ENCODE measurements at regions not wholly inside any gene's neighbourhood (a gene's known extent, or its start where the extent isn't known, plus 50 kb on each side); places are given as distances from the start of the nearest gene placed in this dataset.
"Not testable (repeated sequence)": the region's sequence is repeated elsewhere in the genome, so short reads cannot be mapped to it uniquely, and the experiment has no call there.

GRCh38 chr6:61217714-61218113 lies 1068.3 kb downstream of the KHDRBS2 start:
- 0 to 86% (median 47%) methylated on average over 1 to 2 of the region's 2 CpGs for WGBS, 10 experiments
- Histone ChIP-seq H3K27ac (no peak overlapping the region), H3K4me1 (replicated peaks in 1 of 2) (no peaks in the 10 kb centered on the region), H3K4me3 (no peak overlapping the region)
- in situ Hi-C loops (cut with MboI; ENCODE audit: low pct_unique_long_range_greater_than_20kb in 2 of 9, low sequenced_read_pairs in 9 of 9, unreplicated experiment in 9 of 9), result no loop called here
- ATAC-seq (replicated peaks in 6 of 8), result no peak

- H3K27ac ChIP-seq, result no peak overlapping the region
- ATAC-seq (replicated peaks in 6 of 8), result no peak
- no peak overlapping the region for H3K4me3 ChIP-seq
- no peaks in the 10 kb centered on the region for H3K4me1 ChIP-seq (replicated peaks in 1 of 2)
- 0 to 20% (median 0%) methylated on average over 1 of the region's 1 CpG for whole genome bisulfite sequencing, 10 experiments
- in situ Hi-C loops (cut with MboI; ENCODE audit: low pct_unique_long_range_greater_than_20kb in 2 of 9, low sequenced_read_pairs in 9 of 9, unreplicated experiment in 9 of 9), result no loop called here
These were observed 1075.5 kb downstream of the KHDRBS2 start for GRCh38 chr6:61210549-61210948.

GRCh38 chr6:61203966-61204496 lies 1082.0 kb downstream of the KHDRBS2 start:
- no peak overlapping the region for H3K27ac ChIP-seq
- WGBS, 10 experiments, result 40 to 100% (median 83%) methylated on average over 1 of the region's 1 CpG; no CpG with 5 or more reads in 7 of the 10 experiments
- no peaks in the 10 kb centered on the region for H3K4me1 ChIP-seq (replicated peaks in 1 of 2)
- ATAC-seq (replicated peaks in 6 of 8), result no peak
- in situ Hi-C loops (cut with MboI; ENCODE audit: low pct_unique_long_range_greater_than_20kb in 2 of 9, low sequenced_read_pairs in 9 of 9, unreplicated experiment in 9 of 9), result no loop called here
- H3K4me3 ChIP-seq, result no peak overlapping the region

- in situ Hi-C loops (cut with MboI; ENCODE audit: low pct_unique_long_range_greater_than_20kb in 2 of 9, low sequenced_read_pairs in 9 of 9, unreplicated experiment in 9 of 9), result no loop called here
- no peak overlapping the region for H3K27ac ChIP-seq
- no peaks in the 10 kb centered on the region for H3K4me1 ChIP-seq (replicated peaks in 1 of 2)
- 0 to 92% (median 58%) methylated on average over 1 to 3 of the region's 4 CpGs; no CpG with 5 or more reads in 4 of the 10 experiments for WGBS, 10 experiments
- H3K4me3 ChIP-seq, result no peak overlapping the region
- ATAC-seq (replicated peaks in 6 of 8), result no peak
These were observed 1085.6 kb downstream of the KHDRBS2 start for GRCh38 chr6:61200444-61200843.

- no peak overlapping the region for H3K27ac ChIP-seq
- in situ Hi-C loops (cut with MboI; ENCODE audit: low pct_unique_long_range_greater_than_20kb in 2 of 9, low sequenced_read_pairs in 9 of 9, unreplicated experiment in 9 of 9), result no loop called here
- no peaks in the 10 kb centered on the region for H3K4me1 ChIP-seq (replicated peaks in 1 of 2)
- 0 to 100% (median 40%) methylated on average over 1 to 2 of the region's 3 CpGs; no CpG with 5 or more reads in 4 of the 10 experiments for WGBS, 10 experiments
- no peak overlapping the region for H3K4me3 ChIP-seq
- ATAC-seq (replicated peaks in 6 of 8), result no peak
These were observed 1092.3 kb downstream of the KHDRBS2 start for GRCh38 chr6:61193771-61194170.

GRCh38 chr6:61192610-61193009 lies 1093.4 kb downstream of the KHDRBS2 start:
- Histone ChIP-seq H3K4me1 (replicated peaks in 1 of 2) (no peaks in the 10 kb centered on the region), H3K4me3 (no peak overlapping the region), H3K27ac (no peak overlapping the region)
- in situ Hi-C loops (cut with MboI; ENCODE audit: low pct_unique_long_range_greater_than_20kb in 2 of 9, low sequenced_read_pairs in 9 of 9, unreplicated experiment in 9 of 9), result no loop called here
- WGBS, 10 experiments, result 0% methylated on average over 1 of the region's 2 CpGs; no CpG with 5 or more reads in 7 of the 10 experiments
- ATAC-seq (replicated peaks in 6 of 8), result no peak

GRCh38 chr6:61168878-61169277 lies 1117.1 kb downstream of the KHDRBS2 start:
- in situ Hi-C loops (cut with MboI; ENCODE audit: low pct_unique_long_range_greater_than_20kb in 2 of 9, low sequenced_read_pairs in 9 of 9, unreplicated experiment in 9 of 9), result no loop called here

GRCh38 chr6:61149039-61149438 lies 1137.0 kb downstream of the KHDRBS2 start:
- H3K4me3 ChIP-seq; ATAC-seq (replicated peaks in 6 of 8); H3K27ac ChIP-seq; H3K4me1 ChIP-seq (replicated peaks in 1 of 2); in situ Hi-C loops (cut with MboI; ENCODE audit: low pct_unique_long_range_greater_than_20kb in 2 of 9, low sequenced_read_pairs in 9 of 9, unreplicated experiment in 9 of 9): not testable (repeated sequence)
- 50 to 80% (median 65%) methylated on average over 1 to 2 of the region's 3 CpGs; no CpG with 5 or more reads in 7 of the 10 experiments for WGBS, 10 experiments

More at GRCh38 chr6:61168878-61169277, 1117.1 kb downstream of the KHDRBS2 start:
- H3K27ac ChIP-seq, result no peak overlapping the region
- no peak overlapping the region for H3K4me3 ChIP-seq
- H3K4me1 ChIP-seq (replicated peaks in 1 of 2), result no peaks in the 10 kb centered on the region
- no peak for ATAC-seq (replicated peaks in 6 of 8)
- WGBS, 10 experiments, result 0 to 93% (median 79%) methylated on average over 1 to 2 of the region's 2 CpGs; no CpG with 5 or more reads in 2 of the 10 experiments

GRCh38 chr6:61142261-61142660 lies 1143.8 kb downstream of the KHDRBS2 start:
- H3K27ac ChIP-seq, result peak overlapping the region in 1 of 2 donors; percentile 51
- H3K4me1 ChIP-seq (replicated peaks in 1 of 2); in situ Hi-C loops (cut with MboI; ENCODE audit: low pct_unique_long_range_greater_than_20kb in 2 of 9, low sequenced_read_pairs in 9 of 9, unreplicated experiment in 9 of 9); H3K4me3 ChIP-seq: not testable (repeated sequence)
- peak in 4 of 8 experiments; percentile 55 to 86 (median 76) for ATAC-seq (replicated peaks in 6 of 8)

- H3K4me3 ChIP-seq, result no peak overlapping the region
- no peak overlapping the region for H3K27ac ChIP-seq
- ATAC-seq (replicated peaks in 6 of 8), result no peak
- 0 to 100% (median 80%) methylated on average over 1 to 3 of the region's 5 CpGs; no CpG with 5 or more reads in 2 of the 10 experiments for WGBS, 10 experiments
- no peaks in the 10 kb centered on the region for H3K4me1 ChIP-seq (replicated peaks in 1 of 2)
- in situ Hi-C loops (cut with MboI; ENCODE audit: low pct_unique_long_range_greater_than_20kb in 2 of 9, low sequenced_read_pairs in 9 of 9, unreplicated experiment in 9 of 9), result no loop called here
These were observed 1152.0 kb downstream of the KHDRBS2 start for GRCh38 chr6:61134028-61134427.

- ATAC-seq (replicated peaks in 6 of 8), result peak in 3 of 8 experiments; percentile 33 to 56 (median 52)
- in situ Hi-C loops (cut with MboI; ENCODE audit: low pct_unique_long_range_greater_than_20kb in 2 of 9, low sequenced_read_pairs in 9 of 9, unreplicated experiment in 9 of 9); H3K27ac ChIP-seq; H3K4me3 ChIP-seq; H3K4me1 ChIP-seq (replicated peaks in 1 of 2): not testable (repeated sequence)
- whole genome bisulfite sequencing, 10 experiments, result 0 to 100% (median 40%) methylated on average over 1 of the region's 1 CpG; no CpG with 5 or more reads in 6 of the 10 experiments
These were observed 1171.8 kb downstream of the KHDRBS2 start for GRCh38 chr6:61114185-61114584.

- H3K4me3 ChIP-seq; ATAC-seq (replicated peaks in 6 of 8); in situ Hi-C loops (cut with MboI; ENCODE audit: low pct_unique_long_range_greater_than_20kb in 2 of 9, low sequenced_read_pairs in 9 of 9, unreplicated experiment in 9 of 9); H3K4me1 ChIP-seq (replicated peaks in 1 of 2); H3K27ac ChIP-seq: not testable (repeated sequence)
- 0 to 60% (median 47%) methylated on average over 1 to 2 of the region's 7 CpGs; no CpG with 5 or more reads in 7 of the 10 experiments for WGBS, 10 experiments
These were observed 1178.1 kb downstream of the KHDRBS2 start for GRCh38 chr6:61107914-61108313.

- H3K4me3 ChIP-seq; H3K4me1 ChIP-seq (replicated peaks in 1 of 2); ATAC-seq (replicated peaks in 6 of 8); in situ Hi-C loops (cut with MboI; ENCODE audit: low pct_unique_long_range_greater_than_20kb in 2 of 9, low sequenced_read_pairs in 9 of 9, unreplicated experiment in 9 of 9); H3K27ac ChIP-seq: not testable (repeated sequence)
- whole genome bisulfite sequencing, 10 experiments, result 0 to 100% (median 74%) methylated on average over 1 to 3 of the region's 3 CpGs; no CpG with 5 or more reads in 2 of the 10 experiments
These were observed 1182.4 kb downstream of the KHDRBS2 start for GRCh38 chr6:61103660-61104059.

- in situ Hi-C loops (cut with MboI; ENCODE audit: low pct_unique_long_range_greater_than_20kb in 2 of 9, low sequenced_read_pairs in 9 of 9, unreplicated experiment in 9 of 9), result no loop called here
- peak in 3 of 8 experiments; percentile 63 to 83 (median 79) for ATAC-seq (replicated peaks in 6 of 8)
- Histone ChIP-seq H3K4me3 (no peak overlapping the region), H3K4me1 (replicated peaks in 1 of 2) (peaks cover 0 to 8% of the 10 kb centered on the region in 2 donors), H3K27ac (no peak overlapping the region)
These were observed 1186.0 kb downstream of the KHDRBS2 start for GRCh38 chr6:61100072-61100471.
